HFFc6 (cell line): ENCODE measurements at regions not wholly inside any gene's neighbourhood (a gene's known extent, or its start where the extent isn't known, plus 50 kb on each side); places are given as distances from the start of the nearest gene placed in this dataset.
A peak's percentile ranks its signal among the peaks of the same experiment; 100 is the strongest.
"Not testable (repeated sequence)": the region's sequence is repeated elsewhere in the genome, so short reads cannot be mapped to it uniquely, and the experiment has no call there.

Experiments
- DNase-seq: peaks from one replicate; pipeline ENCODE4 v3.0.0-alpha.2; 2018
- H3K27ac Mint-ChIP-seq: 2 replicates; pipeline ENCODE4 v1.8.0; 2020; ENCODE audit warnings: mild to moderate bottlenecking, mixed read lengths
- H3K27me3 Mint-ChIP-seq: 2 replicates; pipeline ENCODE4 v1.8.0; 2021; ENCODE audit warnings: mild to moderate bottlenecking, moderate library complexity, mixed read lengths; ENCODE audit not compliant: insufficient read depth
- H3K36me3 Mint-ChIP-seq: 2 replicates; pipeline ENCODE4 v1.8.0; 2021; ENCODE audit warnings: low read depth, mixed read lengths
- H3K4me1 Mint-ChIP-seq: 2 replicates; pipeline ENCODE4 v1.8.0; 2020; ENCODE audit warnings: low read depth, mixed read lengths
- H3K4me3 Mint-ChIP-seq: 2 replicates; pipeline ENCODE4 v1.8.0; 2020; ENCODE audit warnings: mild to moderate bottlenecking, moderate library complexity, mixed read lengths
- H3K9me3 Mint-ChIP-seq: 2 replicates; pipeline ENCODE4 v1.8.0; 2020; ENCODE audit warnings: mild to moderate bottlenecking, mixed read lengths
- TF ChIP-seq, protein P1 (sequence below): fragments of 200-600 bp; sonication (generic); IDR thresholded peaks from 2 replicates; pipeline ENCODE4 v1.5.0; 2021; ENCODE audit warnings: antibody characterized with exemption, mild to moderate bottlenecking

DNA sequence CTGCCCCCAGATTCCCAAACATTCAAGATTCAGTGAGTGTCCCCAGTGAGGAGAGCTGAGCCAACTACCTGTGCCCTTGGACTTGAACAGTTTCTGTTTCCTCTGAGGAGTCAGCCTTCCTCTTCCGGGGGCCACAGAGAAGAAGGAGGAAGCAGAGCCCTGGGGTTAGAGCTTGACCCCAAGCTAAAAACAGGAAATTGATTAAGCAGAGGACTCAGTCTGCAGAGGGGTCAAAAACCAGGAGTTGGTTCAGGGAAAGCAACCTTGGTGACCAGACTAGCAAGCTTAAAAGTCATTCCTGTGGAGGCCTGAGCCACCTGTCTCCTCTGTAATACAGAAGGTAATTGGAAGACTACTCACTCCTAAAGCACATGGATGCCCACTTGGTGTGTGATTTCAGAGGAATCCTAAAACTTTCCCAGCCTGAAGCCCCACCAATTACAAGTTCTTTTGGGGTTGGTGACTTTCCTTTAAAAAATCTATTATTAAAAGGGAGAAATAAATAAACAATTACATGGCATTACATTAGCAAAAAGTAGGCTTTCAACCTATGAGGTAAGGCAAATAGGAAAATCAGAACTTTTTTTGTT is 64.2 kb upstream of the SELENOP start:
- Mint-ChIP-seq H3K9me3 (no peaks in the 10 kb centered on the region), H3K36me3 (no peaks in the 10 kb centered on the region), H3K27me3 (peaks cover 7% of the 10 kb centered on the region), H3K4me3 (no peak overlapping the region), H3K4me1 (no peaks in the 10 kb centered on the region), H3K27ac (no peak overlapping the region)
- TF ChIP-seq, protein P1, sequence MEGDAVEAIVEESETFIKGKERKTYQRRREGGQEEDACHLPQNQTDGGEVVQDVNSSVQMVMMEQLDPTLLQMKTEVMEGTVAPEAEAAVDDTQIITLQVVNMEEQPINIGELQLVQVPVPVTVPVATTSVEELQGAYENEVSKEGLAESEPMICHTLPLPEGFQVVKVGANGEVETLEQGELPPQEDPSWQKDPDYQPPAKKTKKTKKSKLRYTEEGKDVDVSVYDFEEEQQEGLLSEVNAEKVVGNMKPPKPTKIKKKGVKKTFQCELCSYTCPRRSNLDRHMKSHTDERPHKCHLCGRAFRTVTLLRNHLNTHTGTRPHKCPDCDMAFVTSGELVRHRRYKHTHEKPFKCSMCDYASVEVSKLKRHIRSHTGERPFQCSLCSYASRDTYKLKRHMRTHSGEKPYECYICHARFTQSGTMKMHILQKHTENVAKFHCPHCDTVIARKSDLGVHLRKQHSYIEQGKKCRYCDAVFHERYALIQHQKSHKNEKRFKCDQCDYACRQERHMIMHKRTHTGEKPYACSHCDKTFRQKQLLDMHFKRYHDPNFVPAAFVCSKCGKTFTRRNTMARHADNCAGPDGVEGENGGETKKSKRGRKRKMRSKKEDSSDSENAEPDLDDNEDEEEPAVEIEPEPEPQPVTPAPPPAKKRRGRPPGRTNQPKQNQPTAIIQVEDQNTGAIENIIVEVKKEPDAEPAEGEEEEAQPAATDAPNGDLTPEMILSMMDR, result no peak
- no peak for DNase-seq

GRCh38 chr5:42875211-42875610 is 63.5 kb upstream of the SELENOP start:
- no peak overlapping the region for H3K27ac Mint-ChIP-seq
- H3K36me3 Mint-ChIP-seq, result no peaks in the 10 kb centered on the region
- no peak for DNase-seq
- no peaks in the 10 kb centered on the region for H3K9me3 Mint-ChIP-seq
- H3K4me3 Mint-ChIP-seq, result no peak overlapping the region
- TF ChIP-seq, protein P1, result no peak
- no peaks in the 10 kb centered on the region for H3K4me1 Mint-ChIP-seq
- peaks cover 5% of the 10 kb centered on the region for H3K27me3 Mint-ChIP-seq

- no peak for DNase-seq
- Mint-ChIP-seq H3K9me3 (no peaks in the 10 kb centered on the region), H3K4me1 (no peaks in the 10 kb centered on the region), H3K4me3 (no peak overlapping the region), H3K27me3 (peaks cover 5% of the 10 kb centered on the region), H3K27ac (no peak overlapping the region), H3K36me3 (no peaks in the 10 kb centered on the region)
- TF ChIP-seq, protein P1, result no peak
Observed at GRCh38 chr5:42874621-42875198, 63.0 kb upstream of the SELENOP start.

GRCh38 chr5:42872865-42873264 is 61.2 kb upstream of the SELENOP start:
- Mint-ChIP-seq H3K9me3 (no peaks in the 10 kb centered on the region), H3K27ac (no peak overlapping the region), H3K36me3 (no peaks in the 10 kb centered on the region), H3K4me3 (no peak overlapping the region), H3K27me3 (peaks cover 5% of the 10 kb centered on the region), H3K4me1 (no peaks in the 10 kb centered on the region)
- TF ChIP-seq, protein P1, result no peak
- no peak for DNase-seq

DNA sequence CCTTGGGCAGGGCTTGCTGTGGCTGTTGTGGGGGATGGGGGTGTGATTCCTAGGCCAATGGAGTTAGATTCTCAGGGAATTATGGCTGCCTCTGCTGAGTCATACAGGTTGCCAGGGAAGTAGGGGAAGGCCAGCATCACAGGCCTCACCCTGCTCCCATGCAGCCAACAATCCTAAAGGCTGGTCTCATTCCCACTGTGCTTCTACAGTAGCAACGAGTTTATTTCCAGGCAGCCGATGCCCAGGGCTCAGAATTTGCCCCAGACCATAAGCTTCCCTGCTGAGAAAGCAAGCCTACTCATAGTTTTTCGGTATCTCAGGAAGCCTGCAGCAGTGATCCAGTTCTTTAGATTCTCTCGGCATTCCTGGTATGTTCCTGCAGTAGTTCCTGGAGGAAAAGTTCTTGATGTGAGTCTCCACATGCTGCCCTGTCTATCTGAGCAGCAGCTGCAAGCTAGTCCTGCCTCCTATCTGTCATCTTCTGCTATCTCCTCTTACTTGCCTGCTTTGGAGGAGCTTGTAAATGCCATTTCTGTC is 59.3 kb upstream of the SELENOP start:
- Mint-ChIP-seq H3K36me3 (no peaks in the 10 kb centered on the region), H3K4me3 (no peak overlapping the region), H3K27me3 (peaks cover 3% of the 10 kb centered on the region), H3K4me1 (no peaks in the 10 kb centered on the region), H3K27ac (no peak overlapping the region), H3K9me3 (no peaks in the 10 kb centered on the region; the same call in 1 of the 2 replicates)
- TF ChIP-seq, protein P1, result no peak
- DNase-seq, result peak; percentile 9

- not testable (repeated sequence) for H3K27me3 Mint-ChIP-seq, H3K27ac Mint-ChIP-seq, H3K36me3 Mint-ChIP-seq, H3K9me3 Mint-ChIP-seq, H3K4me1 Mint-ChIP-seq, DNase-seq, H3K4me3 Mint-ChIP-seq
Observed at GRCh38 chr5:42868417-42868816, 56.7 kb upstream of the SELENOP start.

- H3K36me3 Mint-ChIP-seq, H3K27ac Mint-ChIP-seq, H3K4me3 Mint-ChIP-seq, H3K4me1 Mint-ChIP-seq, DNase-seq, H3K9me3 Mint-ChIP-seq, H3K27me3 Mint-ChIP-seq: not testable (repeated sequence)
Observed at GRCh38 chr5:42864749-42865148, 53.1 kb upstream of the SELENOP start.
